ENCODE measurements at regions not wholly inside any gene's neighbourhood (a gene's known extent, or its start where the extent isn't known, plus 50 kb on each side); places are given as distances from the start of the nearest gene placed in this dataset.

DNA sequence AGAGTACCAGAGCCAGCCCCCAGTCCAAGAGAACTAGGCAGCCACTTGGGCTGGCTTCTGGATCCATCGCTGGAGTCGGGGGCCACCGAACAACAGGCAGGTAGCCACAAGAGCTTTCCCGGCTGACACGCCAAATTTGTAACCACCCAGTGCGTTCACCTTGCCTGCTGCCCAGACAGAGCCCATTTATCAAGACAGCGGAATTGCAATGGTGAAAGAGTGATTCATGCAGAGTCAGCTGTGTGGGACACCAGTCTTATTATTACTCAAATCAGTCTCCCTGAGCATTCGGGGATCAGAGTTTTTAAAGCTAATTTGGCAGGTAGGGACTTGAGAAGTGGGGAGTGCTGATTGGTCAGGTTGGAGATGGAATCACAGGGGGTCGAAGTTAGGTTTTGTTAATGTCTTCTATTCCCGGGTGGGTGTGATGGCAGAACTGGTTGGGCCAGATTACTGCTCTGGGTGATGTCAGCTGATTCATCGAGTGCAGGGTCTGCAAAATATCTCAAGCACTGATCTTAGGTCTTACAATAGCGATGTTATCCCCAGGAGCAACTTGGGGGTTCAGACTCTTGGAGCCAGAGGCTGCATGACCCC, 64.3 kb downstream of the PDE6H start:
- TF ChIP-seq, protein P1, sequence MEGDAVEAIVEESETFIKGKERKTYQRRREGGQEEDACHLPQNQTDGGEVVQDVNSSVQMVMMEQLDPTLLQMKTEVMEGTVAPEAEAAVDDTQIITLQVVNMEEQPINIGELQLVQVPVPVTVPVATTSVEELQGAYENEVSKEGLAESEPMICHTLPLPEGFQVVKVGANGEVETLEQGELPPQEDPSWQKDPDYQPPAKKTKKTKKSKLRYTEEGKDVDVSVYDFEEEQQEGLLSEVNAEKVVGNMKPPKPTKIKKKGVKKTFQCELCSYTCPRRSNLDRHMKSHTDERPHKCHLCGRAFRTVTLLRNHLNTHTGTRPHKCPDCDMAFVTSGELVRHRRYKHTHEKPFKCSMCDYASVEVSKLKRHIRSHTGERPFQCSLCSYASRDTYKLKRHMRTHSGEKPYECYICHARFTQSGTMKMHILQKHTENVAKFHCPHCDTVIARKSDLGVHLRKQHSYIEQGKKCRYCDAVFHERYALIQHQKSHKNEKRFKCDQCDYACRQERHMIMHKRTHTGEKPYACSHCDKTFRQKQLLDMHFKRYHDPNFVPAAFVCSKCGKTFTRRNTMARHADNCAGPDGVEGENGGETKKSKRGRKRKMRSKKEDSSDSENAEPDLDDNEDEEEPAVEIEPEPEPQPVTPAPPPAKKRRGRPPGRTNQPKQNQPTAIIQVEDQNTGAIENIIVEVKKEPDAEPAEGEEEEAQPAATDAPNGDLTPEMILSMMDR (conservative IDR thresholded peaks at IDR 0.05) = no peak
- no peak for TF ChIP-seq EZH2 (IDR thresholded peaks at IDR 0.05; ENCODE audit: low read depth)
